ENCODE measurements at regions not wholly inside any gene's neighbourhood (a gene's known extent, or its start where the extent isn't known, plus 50 kb on each side); places are given as distances from the start of the nearest gene placed in this dataset.

DNA sequence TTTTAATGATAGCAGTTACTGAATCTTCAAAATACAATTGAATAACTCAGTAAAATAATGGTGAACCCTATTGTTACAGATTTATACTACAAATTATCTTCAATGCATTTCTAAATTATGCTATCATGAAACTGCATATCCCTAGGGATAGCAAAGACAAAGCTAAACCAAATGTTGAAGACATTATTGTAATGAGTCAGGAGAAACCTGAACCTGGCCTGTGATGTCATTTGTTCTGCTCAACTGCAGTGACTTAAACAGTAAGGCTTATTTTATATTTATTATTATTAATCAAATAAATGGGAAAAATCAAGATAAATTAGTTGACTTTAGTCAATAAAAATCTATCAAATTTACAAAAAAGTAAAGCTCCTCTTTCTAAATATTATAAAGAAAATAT, 100.3 kb downstream of the UCHL5 start:
- TF ChIP-seq CTCF (IDR thresholded peaks at IDR 0.05; ENCODE audit: control insufficient read depth, insufficient read depth, low read depth, low read length, missing control alignments), result no peak
- H3K4me3 ChIP-seq (ENCODE audit: control insufficient read depth, low read depth, low read length), result no peak overlapping the region
- DNase-seq (ENCODE audit: low read depth), result no peak

DNA sequence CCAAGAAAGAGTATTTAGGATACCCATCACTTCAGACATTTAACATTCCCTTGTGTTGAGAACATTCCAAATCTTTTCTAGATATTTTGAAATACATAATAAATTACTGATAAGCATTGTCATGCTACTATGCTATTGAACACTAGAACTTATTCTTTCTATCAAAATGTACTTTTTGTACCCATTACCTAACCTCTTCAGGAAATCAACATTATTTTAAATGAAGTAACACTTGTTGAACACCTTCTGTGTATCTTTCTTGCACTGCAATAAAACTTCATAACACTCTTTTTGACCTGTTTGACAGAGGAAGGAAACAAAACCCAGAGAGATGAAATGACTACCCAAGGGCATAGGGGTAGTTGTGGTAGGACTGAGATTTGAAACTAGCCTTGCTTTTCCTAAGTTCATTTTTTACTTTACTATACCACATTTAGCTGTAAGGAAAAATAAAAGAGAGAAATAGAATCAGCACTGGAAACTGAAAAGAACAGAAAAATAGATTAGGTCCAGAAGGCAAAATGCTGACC, 99.4 kb downstream of the UCHL5 start:
- no peak overlapping the region for H3K4me3 ChIP-seq (ENCODE audit: control insufficient read depth, low read depth, low read length)
- no peak for TF ChIP-seq CTCF (IDR thresholded peaks at IDR 0.05; ENCODE audit: control insufficient read depth, insufficient read depth, low read depth, low read length, missing control alignments)
- DNase-seq (ENCODE audit: low read depth), result no peak

Data from AG09309 (cell line).